CD4-positive, alpha-beta T cell (primary cell): ENCODE measurements at regions not wholly inside any gene's neighbourhood (a gene's known extent, or its start where the extent isn't known, plus 50 kb on each side); places are given as distances from the start of the nearest gene placed in this dataset.

Experiments
- ATAC-seq: fragments of 200-7000 bp; cut with Tn5 transposase; one replicate; pipeline ENCODE4 v1.10.0; 2022; ENCODE audit warnings: mild to moderate bottlenecking; ENCODE audit not compliant: poor library complexity
- CTCF ChIA-PET: fragments of 350-600 bp; sonication (Branson Sonifier 250); formaldehyde crosslinking; loops from one replicate; lab custom pipeline; 2021; ENCODE audit warnings: antibody characterized with exemption, inconsistent platforms; lab: Charles Lee
- POLR2A ChIA-PET: fragments of 350-600 bp; sonication (Branson Sonifier 250); formaldehyde crosslinking; loops from one replicate; lab custom pipeline; 2021; ENCODE audit warnings: antibody characterized with exemption, inconsistent platforms; lab: Charles Lee
- DNase-seq, 14 experiments: peaks; one replicate each; pipeline ENCODE4 v3.0.0-alpha.2; 2013 to 2020; ENCODE audit warnings: mixed read lengths in 2 of 14
- H3K27ac ChIP-seq, 2 donors: one replicate each; pipeline versions ENCODE4 v1.5.1 to v1.7.0; 2013; ENCODE audit warnings: low read length in 2 of 2, low read depth in 1 of 2, mild to moderate bottlenecking in 1 of 2
- H3K27me3 ChIP-seq, 2 experiments: 1 replicate in 1 of 2; 2 replicates in 1 of 2; pipeline versions ENCODE4 v1.6.1 to v1.7.0; 2013; ENCODE audit warnings: low read length in 2 of 2, control low read depth in 1 of 2, mild to moderate bottlenecking in 1 of 2, moderate library complexity in 1 of 2; ENCODE audit not compliant: insufficient read depth in 2 of 2, control insufficient read depth in 1 of 2
- H3K36me3 ChIP-seq: one replicate; pipeline ENCODE4 v1.6.1; 2013; ENCODE audit warnings: low read length, control low read depth; ENCODE audit not compliant: insufficient read depth
- H3K4me1 ChIP-seq: one replicate; pipeline ENCODE4 v1.6.1; 2013; ENCODE audit warnings: low read length, control low read depth; ENCODE audit not compliant: insufficient read depth
- H3K4me3 ChIP-seq: one replicate; pipeline ENCODE4 v1.5.1; 2013; ENCODE audit warnings: mild to moderate bottlenecking, low read length, moderate library complexity
- H3K9me3 ChIP-seq, 2 experiments: 1 replicate in 1 of 2; 2 replicates in 1 of 2; pipeline versions ENCODE4 v1.6.1 to v1.7.0; 2013; ENCODE audit warnings: low read length in 2 of 2, mild to moderate bottlenecking in 2 of 2, control low read depth in 1 of 2, moderate library complexity in 1 of 2; ENCODE audit not compliant: control insufficient read depth in 1 of 2, insufficient read depth in 1 of 2
- H3K27ac Mint-ChIP-seq: one replicate; pipeline ENCODE4 v1.8.0; 2020; ENCODE audit warnings: mixed read lengths
- H3K27me3 Mint-ChIP-seq: one replicate; pipeline ENCODE4 v1.8.0; 2021; ENCODE audit warnings: mixed read lengths
- H3K36me3 Mint-ChIP-seq: one replicate; pipeline ENCODE4 v1.8.0; 2021; ENCODE audit warnings: low read depth, mixed read lengths
- H3K4me1 Mint-ChIP-seq: one replicate; pipeline ENCODE4 v1.8.0; 2021; ENCODE audit warnings: low read depth, mixed read lengths
- H3K4me3 Mint-ChIP-seq: one replicate; pipeline ENCODE4 v1.8.0; 2020; ENCODE audit warnings: mild to moderate bottlenecking, mixed read lengths
- H3K9me3 Mint-ChIP-seq: one replicate; pipeline ENCODE4 v1.8.0; 2020; ENCODE audit warnings: mixed read lengths
- CTCF ChIP-seq: fragments of 200-600 bp; IDR thresholded peaks from one replicate; pipeline ENCODE4 v1.8.0; 2022; ENCODE audit warnings: antibody characterized with exemption, mild to moderate bottlenecking
- intact Hi-C, 2 experiments: fragments of 100-400 bp; cut with DNase I in 1 of 2; cut with micrococcal nuclease in 1 of 2; formaldehyde crosslinking; loops; one replicate each; pipeline versions ENCODE4 v1.15.1 to v1.9.0; 2023 to 2025; cut with DNase I, micrococcal nuclease

DNA sequence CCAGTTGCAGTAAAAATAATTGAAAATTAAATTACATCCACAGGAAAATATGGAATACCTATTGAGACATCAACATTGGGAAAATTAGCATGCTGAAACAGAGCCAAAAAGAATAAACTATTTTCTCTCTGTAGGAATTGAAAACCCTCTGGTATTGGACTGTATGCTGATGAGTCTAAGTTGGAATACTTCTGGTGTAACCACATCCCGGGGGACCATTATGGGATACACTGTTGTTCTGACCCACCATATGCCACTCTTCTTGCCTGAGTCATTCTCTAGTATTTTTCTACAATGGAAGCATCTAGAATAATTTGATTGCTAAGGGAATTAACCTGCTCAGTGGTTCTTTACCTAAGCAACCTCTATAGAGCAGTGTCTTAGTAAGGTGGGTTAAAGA lies 640.7 kb upstream of the AGA start:
- H3K4me1 ChIP-seq: no peaks in the 10 kb centered on the region
- ChIA-PET POLR2A (no interaction called here), CTCF (no interaction called here)
- H3K4me3 ChIP-seq: no peak overlapping the region
- H3K27me3 Mint-ChIP-seq: no peaks in the 10 kb centered on the region
- H3K27me3 ChIP-seq: no peaks in the 10 kb centered on the region
- H3K27ac Mint-ChIP-seq: no peak overlapping the region
- DNase-seq: no peak
- no peaks in the 10 kb centered on the region for H3K36me3 Mint-ChIP-seq
- no peaks in the 10 kb centered on the region for H3K9me3 ChIP-seq
- H3K27ac ChIP-seq: no peak overlapping the region
- TF ChIP-seq CTCF: no peak
- no peaks in the 10 kb centered on the region for H3K36me3 ChIP-seq
- intact Hi-C loops: no loop called here
- H3K4me1 Mint-ChIP-seq: no peaks in the 10 kb centered on the region
- no peak for ATAC-seq
- H3K4me3 Mint-ChIP-seq: no peak overlapping the region
- H3K9me3 Mint-ChIP-seq: peaks cover 3% of the 10 kb centered on the region

- Mint-ChIP-seq H3K4me1 (no peaks in the 10 kb centered on the region), H3K9me3 (peaks cover 3% of the 10 kb centered on the region), H3K27ac (no peak overlapping the region), H3K4me3 (no peak overlapping the region), H3K27me3 (no peaks in the 10 kb centered on the region), H3K36me3 (no peaks in the 10 kb centered on the region)
- TF ChIP-seq CTCF: no peak
- ChIA-PET POLR2A (no interaction called here), CTCF (no interaction called here)
- H3K27ac ChIP-seq: no peak overlapping the region
- no peaks in the 10 kb centered on the region for H3K4me1 ChIP-seq
- intact Hi-C loops: no loop called here
- H3K9me3 ChIP-seq: no peaks in the 10 kb centered on the region
- no peaks in the 10 kb centered on the region for H3K27me3 ChIP-seq
- DNase-seq: no peak
- ATAC-seq: no peak
- H3K4me3 ChIP-seq: no peak overlapping the region
- no peaks in the 10 kb centered on the region for H3K36me3 ChIP-seq
Measured at GRCh38 chr4:178083968-178084367, 641.7 kb upstream of the AGA start.

GRCh38 chr4:178086320-178086719 lies 644.1 kb upstream of the AGA start:
- no peak for TF ChIP-seq CTCF
- Histone ChIP-seq H3K9me3 (peaks cover 0 to 8% of the 10 kb centered on the region in 2 experiments), H3K4me3 (no peak overlapping the region), H3K36me3 (no peaks in the 10 kb centered on the region), H3K27me3 (no peaks in the 10 kb centered on the region), H3K4me1 (no peaks in the 10 kb centered on the region), H3K27ac (no peak overlapping the region)
- DNase-seq (no peak), ATAC-seq (no peak)
- ChIA-PET CTCF (no interaction called here), POLR2A (no interaction called here)
- intact Hi-C loops: no loop called here
- H3K9me3 Mint-ChIP-seq: peaks cover 3% of the 10 kb centered on the region
- H3K4me3 Mint-ChIP-seq: no peak overlapping the region
- no peaks in the 10 kb centered on the region for H3K4me1 Mint-ChIP-seq
- H3K27ac Mint-ChIP-seq: no peak overlapping the region
- no peaks in the 10 kb centered on the region for H3K36me3 Mint-ChIP-seq
- H3K27me3 Mint-ChIP-seq: no peaks in the 10 kb centered on the region
